Activated B cell treated with CpG ODN at 0.5 μM for 24 hours (primary cell): ENCODE measurements at regions not wholly inside any gene's neighbourhood (a gene's known extent, or its start where the extent isn't known, plus 50 kb on each side); places are given as distances from the start of the nearest gene placed in this dataset.

Source experiments
- ATAC-seq: fragments of 200-7000 bp; cut with Tn5 transposase; one replicate; pipeline ENCODE4 v1.10.0; 2021; ENCODE audit warnings: low read depth, mild to moderate bottlenecking, moderate library complexity
- CTCF ChIA-PET: fragments of 350-600 bp; sonication (Branson Sonifier 250); formaldehyde crosslinking; loops from one replicate; lab custom pipeline; 2021; ENCODE audit warnings: antibody characterized with exemption; lab: Charles Lee
- POLR2A ChIA-PET: fragments of 350-600 bp; sonication (Branson Sonifier 250); formaldehyde crosslinking; loops from one replicate; lab custom pipeline; 2021; ENCODE audit warnings: antibody characterized with exemption; lab: Charles Lee
- DNase-seq: peaks from one replicate; pipeline ENCODE4 v3.0.0; 2022
- H3K27ac Mint-ChIP-seq: one replicate; pipeline ENCODE4 v1.8.0; 2020; ENCODE audit warnings: mixed read lengths
- H3K27me3 Mint-ChIP-seq: one replicate; pipeline ENCODE4 v1.8.0; 2021; ENCODE audit warnings: mixed read lengths
- H3K36me3 Mint-ChIP-seq: one replicate; pipeline ENCODE4 v1.8.0; 2021; ENCODE audit warnings: low read depth, mixed read lengths
- H3K4me1 Mint-ChIP-seq: one replicate; pipeline ENCODE4 v1.8.0; 2021; ENCODE audit warnings: mixed read lengths
- H3K4me3 Mint-ChIP-seq: one replicate; pipeline ENCODE4 v1.8.0; 2020; ENCODE audit warnings: mild to moderate bottlenecking, mixed read lengths
- H3K9me3 Mint-ChIP-seq: one replicate; pipeline ENCODE4 v1.8.0; 2020; ENCODE audit warnings: mixed read lengths
- intact Hi-C: fragments of 100-400 bp; cut with micrococcal nuclease; formaldehyde crosslinking; loops from one replicate; pipeline ENCODE4 v1.15.1; 2024
- TF ChIP-seq, protein P1 (sequence below): fragments of 200-600 bp; IDR thresholded peaks from one replicate; pipeline ENCODE4 v1.8.0; 2022; ENCODE audit warnings: antibody characterized with exemption, mild to moderate bottlenecking

GRCh38 chr4:19947349-19947748 lies 304.4 kb upstream of the SLIT2 start:
- H3K27me3 Mint-ChIP-seq = no peaks in the 10 kb centered on the region
- POLR2A ChIA-PET = no interaction called here

GRCh38 chr4:19945979-19946380 lies 305.7 kb upstream of the SLIT2 start:
- Mint-ChIP-seq H3K9me3 (peaks cover 1% of the 10 kb centered on the region), H3K36me3 (no peaks in the 10 kb centered on the region), H3K27ac (no peak overlapping the region), H3K27me3 (no peaks in the 10 kb centered on the region), H3K4me3 (no peak overlapping the region), H3K4me1 (no peaks in the 10 kb centered on the region)
- ATAC-seq = no peak
- POLR2A ChIA-PET = no interaction called here
- TF ChIP-seq, protein P1, sequence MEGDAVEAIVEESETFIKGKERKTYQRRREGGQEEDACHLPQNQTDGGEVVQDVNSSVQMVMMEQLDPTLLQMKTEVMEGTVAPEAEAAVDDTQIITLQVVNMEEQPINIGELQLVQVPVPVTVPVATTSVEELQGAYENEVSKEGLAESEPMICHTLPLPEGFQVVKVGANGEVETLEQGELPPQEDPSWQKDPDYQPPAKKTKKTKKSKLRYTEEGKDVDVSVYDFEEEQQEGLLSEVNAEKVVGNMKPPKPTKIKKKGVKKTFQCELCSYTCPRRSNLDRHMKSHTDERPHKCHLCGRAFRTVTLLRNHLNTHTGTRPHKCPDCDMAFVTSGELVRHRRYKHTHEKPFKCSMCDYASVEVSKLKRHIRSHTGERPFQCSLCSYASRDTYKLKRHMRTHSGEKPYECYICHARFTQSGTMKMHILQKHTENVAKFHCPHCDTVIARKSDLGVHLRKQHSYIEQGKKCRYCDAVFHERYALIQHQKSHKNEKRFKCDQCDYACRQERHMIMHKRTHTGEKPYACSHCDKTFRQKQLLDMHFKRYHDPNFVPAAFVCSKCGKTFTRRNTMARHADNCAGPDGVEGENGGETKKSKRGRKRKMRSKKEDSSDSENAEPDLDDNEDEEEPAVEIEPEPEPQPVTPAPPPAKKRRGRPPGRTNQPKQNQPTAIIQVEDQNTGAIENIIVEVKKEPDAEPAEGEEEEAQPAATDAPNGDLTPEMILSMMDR = no peak
- CTCF ChIA-PET = no interaction called here
- intact Hi-C loops = no loop called here
- DNase-seq = no peak

More at GRCh38 chr4:19947349-19947748, 304.4 kb upstream of the SLIT2 start:
- ATAC-seq (no peak), DNase-seq (no peak)
- CTCF ChIA-PET = no interaction called here
- H3K27ac Mint-ChIP-seq = no peak overlapping the region
- H3K9me3 Mint-ChIP-seq = peaks cover 1% of the 10 kb centered on the region
- H3K4me1 Mint-ChIP-seq = no peaks in the 10 kb centered on the region
- H3K4me3 Mint-ChIP-seq = no peak overlapping the region
- TF ChIP-seq, protein P1 = no peak
- intact Hi-C loops = no loop called here
- no peaks in the 10 kb centered on the region for H3K36me3 Mint-ChIP-seq

DNA sequence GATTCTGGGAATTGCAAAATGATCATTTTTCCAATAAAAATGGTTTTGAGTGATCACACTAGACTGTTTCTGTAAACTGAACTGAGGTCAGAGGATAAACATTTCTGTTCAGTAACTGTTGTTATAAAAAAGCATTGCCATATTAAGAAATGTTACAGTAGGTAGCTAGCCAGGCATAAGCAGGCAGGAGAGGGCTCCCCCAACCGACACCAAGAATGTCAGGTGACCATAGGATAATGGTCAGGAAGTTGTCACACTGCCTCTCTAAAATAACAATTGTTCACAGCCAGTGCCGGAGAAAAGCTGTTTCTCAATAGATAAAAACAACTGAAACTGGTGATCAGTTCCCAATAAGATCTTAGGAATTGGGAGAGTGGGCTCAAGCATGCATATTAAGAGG lies 306.2 kb upstream of the SLIT2 start:
- DNase-seq = no peak
- intact Hi-C loops = no loop called here
- Mint-ChIP-seq H3K9me3 (peaks cover 1% of the 10 kb centered on the region), H3K36me3 (no peaks in the 10 kb centered on the region), H3K4me1 (no peaks in the 10 kb centered on the region), H3K27me3 (no peaks in the 10 kb centered on the region), H3K4me3 (no peak overlapping the region), H3K27ac (no peak overlapping the region)
- no peak for ATAC-seq
- CTCF ChIA-PET = no interaction called here
- POLR2A ChIA-PET = no interaction called here
- TF ChIP-seq, protein P1 = no peak

DNA sequence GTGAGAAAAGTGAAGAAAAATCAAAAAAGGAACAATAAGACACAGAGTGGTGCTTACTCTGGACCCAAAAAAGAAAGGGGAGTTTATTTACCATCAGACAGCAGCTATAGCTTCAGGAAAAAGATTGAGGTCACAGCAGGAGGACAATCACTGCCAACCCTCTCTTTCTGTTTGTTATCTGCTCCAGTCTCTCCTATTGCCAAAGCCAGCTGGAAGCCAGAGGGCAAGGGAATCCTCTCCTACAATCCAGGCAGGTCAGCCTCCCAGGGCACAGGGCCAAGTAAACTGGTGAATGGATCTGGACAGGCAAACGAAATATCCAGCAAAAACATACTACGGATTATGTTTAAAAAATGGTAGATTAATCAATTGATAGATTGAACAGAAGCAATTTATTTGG lies 306.9 kb upstream of the SLIT2 start:
- no peaks in the 10 kb centered on the region for H3K36me3 Mint-ChIP-seq
- ATAC-seq = no peak
- TF ChIP-seq, protein P1 = no peak
- intact Hi-C loops = no loop called here
- H3K9me3 Mint-ChIP-seq = peaks cover 1% of the 10 kb centered on the region
- H3K27me3 Mint-ChIP-seq = no peaks in the 10 kb centered on the region
- ChIA-PET POLR2A (no interaction called here), CTCF (no interaction called here)
- H3K27ac Mint-ChIP-seq = no peak overlapping the region
- no peak overlapping the region for H3K4me3 Mint-ChIP-seq
- no peak for DNase-seq
- no peaks in the 10 kb centered on the region for H3K4me1 Mint-ChIP-seq

- ChIA-PET CTCF (no interaction called here), POLR2A (no interaction called here)
- Mint-ChIP-seq H3K9me3 (peaks cover 1% of the 10 kb centered on the region), H3K4me1 (no peaks in the 10 kb centered on the region), H3K4me3 (no peak overlapping the region), H3K27me3 (no peaks in the 10 kb centered on the region), H3K36me3 (no peaks in the 10 kb centered on the region), H3K27ac (no peak overlapping the region)
- TF ChIP-seq, protein P1 = no peak
- ATAC-seq (no peak), DNase-seq (no peak)
- intact Hi-C loops = no loop called here
Measured at GRCh38 chr4:19944251-19944650, 307.5 kb upstream of the SLIT2 start.
